Gastroesophageal sphincter (tissue), 4 donors: ENCODE measurements at regions not wholly inside any gene's neighbourhood (a gene's known extent, or its start where the extent isn't known, plus 50 kb on each side); places are given as distances from the start of the nearest gene placed in this dataset.

Source experiments
- ATAC-seq: fragments of 150-250 bp; one replicate; pipeline ENCODE4 v1.9.1; 2016; ENCODE audit warnings: mild to moderate bottlenecking, moderate library complexity
- H3K27ac ChIP-seq, 4 donors: fragments of 200-600 bp; sonication (generic) in 3 of 4; 1 replicate in 3 of 4; 2 replicates in 1 of 4; pipeline ENCODE4 v1.5.1; 2016 to 2019
- H3K27me3 ChIP-seq: fragments of 200-600 bp; sonication (generic); one replicate; pipeline ENCODE4 v1.5.1; 2019
- H3K36me3 ChIP-seq, 2 donors: fragments of 200-600 bp; sonication (generic); one replicate each; pipeline ENCODE4 v1.5.1; 2019; ENCODE audit warnings: control low read depth in 1 of 2
- H3K4me1 ChIP-seq, 3 donors: fragments of 200-600 bp; sonication (generic); 1 replicate in 2 of 3; 2 replicates in 1 of 3; pipeline ENCODE4 v1.5.1; 2016 to 2019; ENCODE audit warnings: control low read depth in 2 of 3
- H3K4me3 ChIP-seq, 2 donors: fragments of 200-600 bp; sonication (generic); one replicate each; pipeline ENCODE4 v1.5.1; 2019; ENCODE audit warnings: mild to moderate bottlenecking in 1 of 2, moderate library complexity in 1 of 2
- H3K9me3 ChIP-seq, 3 donors: fragments of 200-600 bp; sonication (generic); one replicate each; pipeline ENCODE4 v1.5.1; 2017 to 2019; ENCODE audit warnings: control low read depth in 2 of 3
- EP300 ChIP-seq: sonication (generic); formaldehyde crosslinking; IDR thresholded peaks from one replicate; pipeline ENCODE4 v1.6.1; 2017; ENCODE audit warnings: antibody characterized with exemption, mild to moderate bottlenecking
- POLR2A ChIP-seq, 2 donors: fragments of 450-650 bp; IDR thresholded peaks; one replicate each; pipeline ENCODE4 v1.6.1; 2017; ENCODE audit warnings: antibody characterized with exemption in 2 of 2, mild to moderate bottlenecking in 2 of 2, moderate library complexity in 1 of 2
- POLR2AphosphoS5 ChIP-seq: sonication (generic); formaldehyde crosslinking; IDR thresholded peaks from one replicate; pipeline ENCODE4 v1.6.1; 2017; ENCODE audit warnings: antibody characterized with exemption
- WGBS, 2 donors: methylation state at CpG; one replicate each; pipeline ENCODE4 v1.1.5; 2018; ENCODE audit warnings: low coverage in 1 of 2; 5-methylcytosine and 5-hydroxymethylcytosine counted together
- TF ChIP-seq, protein P1 (sequence below), 4 experiments: fragments of 200-600 bp in 2 of 4; fragments of 450-650 bp in 2 of 4; sonication (generic) in 1 of 4; IDR thresholded peaks; one replicate each; pipeline ENCODE4 v1.5.1; 2017 to 2019; ENCODE audit warnings: antibody characterized with exemption in 4 of 4, mild to moderate bottlenecking in 2 of 4, moderate library complexity in 2 of 4

DNA sequence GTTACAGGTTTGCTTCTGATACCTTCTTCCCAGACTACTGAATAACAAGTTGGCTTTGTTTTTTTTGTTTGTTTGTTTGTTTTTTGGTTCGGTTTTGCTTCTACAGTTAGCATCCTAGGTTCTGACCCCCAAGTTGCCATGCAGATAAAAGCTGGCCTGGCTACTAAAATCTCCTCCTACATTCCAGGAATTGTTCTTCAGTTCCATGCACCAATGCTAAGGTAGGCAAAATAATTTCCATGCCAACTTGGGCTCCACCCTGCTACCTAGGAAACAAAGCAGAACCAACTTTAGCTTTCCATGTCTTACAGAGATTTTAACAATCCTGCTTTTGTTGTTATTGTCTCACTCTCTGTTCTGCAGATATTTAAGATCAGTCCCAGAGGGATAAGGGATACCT lies 495.5 kb upstream of the SOX9 start:
- Histone ChIP-seq H3K27me3 (no peaks in the 10 kb centered on the region), H3K36me3 (no peaks in the 10 kb centered on the region), H3K27ac (no peak overlapping the region), H3K4me1 (no peaks in the 10 kb centered on the region), H3K9me3 (no peaks in the 10 kb centered on the region), H3K4me3 (no peak overlapping the region)
- TF ChIP-seq, protein P1, sequence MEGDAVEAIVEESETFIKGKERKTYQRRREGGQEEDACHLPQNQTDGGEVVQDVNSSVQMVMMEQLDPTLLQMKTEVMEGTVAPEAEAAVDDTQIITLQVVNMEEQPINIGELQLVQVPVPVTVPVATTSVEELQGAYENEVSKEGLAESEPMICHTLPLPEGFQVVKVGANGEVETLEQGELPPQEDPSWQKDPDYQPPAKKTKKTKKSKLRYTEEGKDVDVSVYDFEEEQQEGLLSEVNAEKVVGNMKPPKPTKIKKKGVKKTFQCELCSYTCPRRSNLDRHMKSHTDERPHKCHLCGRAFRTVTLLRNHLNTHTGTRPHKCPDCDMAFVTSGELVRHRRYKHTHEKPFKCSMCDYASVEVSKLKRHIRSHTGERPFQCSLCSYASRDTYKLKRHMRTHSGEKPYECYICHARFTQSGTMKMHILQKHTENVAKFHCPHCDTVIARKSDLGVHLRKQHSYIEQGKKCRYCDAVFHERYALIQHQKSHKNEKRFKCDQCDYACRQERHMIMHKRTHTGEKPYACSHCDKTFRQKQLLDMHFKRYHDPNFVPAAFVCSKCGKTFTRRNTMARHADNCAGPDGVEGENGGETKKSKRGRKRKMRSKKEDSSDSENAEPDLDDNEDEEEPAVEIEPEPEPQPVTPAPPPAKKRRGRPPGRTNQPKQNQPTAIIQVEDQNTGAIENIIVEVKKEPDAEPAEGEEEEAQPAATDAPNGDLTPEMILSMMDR (IDR thresholded peaks at IDR 0.05), result no peak
- no peak for TF ChIP-seq POLR2A (IDR thresholded peaks at IDR 0.05)
- TF ChIP-seq EP300, result no peak
- no peak for TF ChIP-seq POLR2AphosphoS5
- 50 to 100% methylated on average over 1 of the region's 1 CpG for WGBS, 2 donors
- ATAC-seq, result no peak

DNA sequence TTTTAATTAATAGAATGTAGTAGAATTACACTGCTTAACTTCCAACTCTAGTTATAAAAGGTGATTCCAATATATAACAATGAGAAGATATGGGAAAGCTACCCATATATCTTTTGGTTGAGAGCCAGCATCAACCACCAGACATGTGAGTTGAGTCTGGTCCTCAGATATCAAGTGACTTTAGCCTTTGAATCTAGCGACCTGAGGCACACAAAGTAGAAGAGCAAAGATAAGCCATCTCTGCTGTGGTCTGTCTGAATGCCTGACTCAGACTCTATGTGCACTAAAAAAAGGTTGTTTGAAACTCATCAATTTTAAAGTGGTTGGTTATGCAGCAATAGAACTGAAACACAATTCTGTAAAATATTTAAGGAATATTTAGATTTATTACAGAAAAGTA lies 492.5 kb upstream of the SOX9 start:
- H3K4me3 ChIP-seq, result no peak overlapping the region
- TF ChIP-seq POLR2A (IDR thresholded peaks at IDR 0.05) (no peak), POLR2AphosphoS5 (no peak), EP300 (no peak)
- TF ChIP-seq, protein P1 (IDR thresholded peaks at IDR 0.05), result no peak
- H3K4me1 ChIP-seq, result no peaks in the 10 kb centered on the region
- no peak overlapping the region for H3K27ac ChIP-seq
- WGBS, 2 donors, result 53 to 60% methylated on average over 1 of the region's 1 CpG
- no peaks in the 10 kb centered on the region for H3K36me3 ChIP-seq
- no peaks in the 10 kb centered on the region for H3K9me3 ChIP-seq
- ATAC-seq, result no peak
- H3K27me3 ChIP-seq, result no peaks in the 10 kb centered on the region

DNA sequence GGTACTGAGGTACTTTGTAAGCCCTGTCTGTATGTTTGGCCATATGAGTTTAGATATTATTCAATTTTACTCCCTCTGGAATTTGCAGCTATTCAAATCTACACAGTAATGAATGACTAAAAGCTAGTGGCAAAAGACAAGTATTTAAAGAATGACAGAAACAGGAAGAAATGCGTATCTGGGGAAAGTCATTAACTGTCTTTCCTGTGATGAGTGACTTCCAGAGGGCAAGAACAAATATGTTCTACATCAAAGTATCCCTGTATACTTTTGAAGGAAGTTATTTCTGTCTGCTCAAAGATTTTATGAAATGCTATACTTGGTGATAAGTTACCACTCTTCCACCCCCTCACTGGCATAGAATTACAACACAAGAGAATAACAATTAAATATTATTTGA lies 489.3 kb upstream of the SOX9 start:
- Histone ChIP-seq H3K27ac (no peak overlapping the region), H3K27me3 (no peaks in the 10 kb centered on the region), H3K36me3 (no peaks in the 10 kb centered on the region), H3K9me3 (no peaks in the 10 kb centered on the region), H3K4me3 (no peak overlapping the region), H3K4me1 (no peaks in the 10 kb centered on the region)
- no peak for ATAC-seq
- WGBS, 2 donors, result 0 to 30% methylated on average over 1 of the region's 1 CpG
- TF ChIP-seq POLR2AphosphoS5 (no peak), POLR2A (IDR thresholded peaks at IDR 0.05) (no peak), EP300 (no peak)
- TF ChIP-seq, protein P1 (IDR thresholded peaks at IDR 0.05), result no peak

DNA sequence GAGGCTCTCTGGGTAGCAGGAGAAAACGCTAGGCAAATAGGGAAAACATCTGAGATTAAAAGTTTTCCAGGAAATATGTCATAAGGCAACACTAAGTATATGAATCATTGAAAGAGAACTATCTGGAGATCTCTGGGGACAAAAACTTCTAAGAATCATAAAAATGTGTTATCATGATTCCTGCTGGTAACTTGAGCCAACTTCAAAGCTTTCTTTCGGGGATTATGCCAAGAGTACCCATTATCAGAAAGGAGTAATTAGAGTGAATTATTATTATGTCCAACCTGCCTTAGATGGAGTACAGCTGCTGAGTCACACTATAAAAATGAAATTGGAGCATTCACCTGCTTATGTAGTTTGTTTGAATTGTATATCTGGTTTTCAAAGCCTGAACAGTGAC lies 488.5 kb upstream of the SOX9 start:
- no peak overlapping the region for H3K27ac ChIP-seq
- H3K9me3 ChIP-seq, result no peaks in the 10 kb centered on the region
- H3K4me1 ChIP-seq, result no peaks in the 10 kb centered on the region
- TF ChIP-seq POLR2AphosphoS5, result no peak
- TF ChIP-seq POLR2A (IDR thresholded peaks at IDR 0.05), result no peak
- TF ChIP-seq EP300, result no peak
- TF ChIP-seq, protein P1 (IDR thresholded peaks at IDR 0.05), result no peak
- WGBS, 2 donors, result 15 to 17% methylated on average over 2 of the region's 2 CpGs
- no peaks in the 10 kb centered on the region for H3K36me3 ChIP-seq
- ATAC-seq, result no peak
- H3K4me3 ChIP-seq, result no peak overlapping the region
- H3K27me3 ChIP-seq, result no peaks in the 10 kb centered on the region

DNA sequence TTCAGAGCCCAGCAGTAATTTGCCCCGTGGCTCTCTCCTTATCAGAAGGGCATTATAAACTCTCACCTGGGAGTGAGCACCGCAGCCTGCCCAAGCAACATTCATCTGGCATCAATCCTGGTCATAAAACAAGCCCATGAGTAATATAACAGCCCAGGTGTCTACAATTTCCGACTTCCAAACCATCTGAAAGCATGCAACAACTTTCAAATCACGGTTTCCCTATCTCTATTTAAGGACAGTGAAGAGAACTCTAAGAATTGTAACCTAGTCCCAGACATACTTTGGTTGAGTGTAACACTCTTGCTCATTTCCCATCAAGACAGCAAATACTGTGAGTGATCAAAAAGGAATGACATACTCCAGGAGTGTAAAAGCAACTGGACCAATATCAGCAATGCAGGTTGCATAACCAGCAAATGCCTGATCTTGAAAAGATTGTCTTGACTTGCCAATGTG lies 487.4 kb upstream of the SOX9 start:
- no peak for TF ChIP-seq POLR2A (IDR thresholded peaks at IDR 0.05)
- TF ChIP-seq EP300, result no peak
- TF ChIP-seq POLR2AphosphoS5, result no peak
- TF ChIP-seq, protein P1 (IDR thresholded peaks at IDR 0.05), result no peak
- H3K4me1 ChIP-seq, result no peaks in the 10 kb centered on the region
- H3K9me3 ChIP-seq, result no peaks in the 10 kb centered on the region
- no peak overlapping the region for H3K27ac ChIP-seq
- no peaks in the 10 kb centered on the region for H3K27me3 ChIP-seq
- 46 to 55% methylated on average over 4 of the region's 4 CpGs for WGBS, 2 donors
- ATAC-seq, result no peak
- H3K4me3 ChIP-seq, result no peak overlapping the region
- no peaks in the 10 kb centered on the region for H3K36me3 ChIP-seq
